Chondrocyte (in vitro differentiated cells): ENCODE measurements at regions not wholly inside any gene's neighbourhood (a gene's known extent, or its start where the extent isn't known, plus 50 kb on each side); places are given as distances from the start of the nearest gene placed in this dataset.

Experiments used
- DNase-seq: peaks from one replicate; pipeline ENCODE4 v3.0.0; 2021; ENCODE audit warnings: mixed read lengths, low spot score
- H3K27ac Mint-ChIP-seq: one replicate; pipeline ENCODE4 v1.8.0; 2021; ENCODE audit warnings: mild to moderate bottlenecking, moderate library complexity, mixed read lengths; ENCODE audit not compliant: unreplicated experiment
- H3K27me3 Mint-ChIP-seq: 2 replicates; pipeline ENCODE4 v1.8.0; 2021; ENCODE audit warnings: low read depth, mixed read lengths
- H3K36me3 Mint-ChIP-seq: 2 replicates; pipeline ENCODE4 v1.8.0; 2021; ENCODE audit warnings: low read depth, mixed read lengths
- H3K4me1 Mint-ChIP-seq: 2 replicates; pipeline ENCODE4 v1.8.0; 2021; ENCODE audit warnings: low read depth, mild to moderate bottlenecking, mixed read lengths
- H3K4me3 Mint-ChIP-seq: one replicate; pipeline ENCODE4 v1.8.0; 2021; ENCODE audit warnings: mild to moderate bottlenecking, moderate library complexity, mixed read lengths; ENCODE audit not compliant: unreplicated experiment
- H3K9me3 Mint-ChIP-seq: 2 replicates; pipeline ENCODE4 v1.8.0; 2021; ENCODE audit warnings: low read depth, mixed read lengths
- TF ChIP-seq, protein P1 (sequence below): fragments of 200-600 bp; sonication (generic); IDR thresholded peaks from 2 replicates; pipeline ENCODE4 v1.5.0; 2021; ENCODE audit warnings: antibody characterized with exemption, mild to moderate bottlenecking, moderate library complexity

GRCh38 chr16:64830653-64831052, 291.2 kb downstream of the CDH11 start:
- peaks cover 14% of the 10 kb centered on the region for H3K9me3 Mint-ChIP-seq
- no peak overlapping the region for H3K27ac Mint-ChIP-seq
- no peak for DNase-seq
- TF ChIP-seq, protein P1, sequence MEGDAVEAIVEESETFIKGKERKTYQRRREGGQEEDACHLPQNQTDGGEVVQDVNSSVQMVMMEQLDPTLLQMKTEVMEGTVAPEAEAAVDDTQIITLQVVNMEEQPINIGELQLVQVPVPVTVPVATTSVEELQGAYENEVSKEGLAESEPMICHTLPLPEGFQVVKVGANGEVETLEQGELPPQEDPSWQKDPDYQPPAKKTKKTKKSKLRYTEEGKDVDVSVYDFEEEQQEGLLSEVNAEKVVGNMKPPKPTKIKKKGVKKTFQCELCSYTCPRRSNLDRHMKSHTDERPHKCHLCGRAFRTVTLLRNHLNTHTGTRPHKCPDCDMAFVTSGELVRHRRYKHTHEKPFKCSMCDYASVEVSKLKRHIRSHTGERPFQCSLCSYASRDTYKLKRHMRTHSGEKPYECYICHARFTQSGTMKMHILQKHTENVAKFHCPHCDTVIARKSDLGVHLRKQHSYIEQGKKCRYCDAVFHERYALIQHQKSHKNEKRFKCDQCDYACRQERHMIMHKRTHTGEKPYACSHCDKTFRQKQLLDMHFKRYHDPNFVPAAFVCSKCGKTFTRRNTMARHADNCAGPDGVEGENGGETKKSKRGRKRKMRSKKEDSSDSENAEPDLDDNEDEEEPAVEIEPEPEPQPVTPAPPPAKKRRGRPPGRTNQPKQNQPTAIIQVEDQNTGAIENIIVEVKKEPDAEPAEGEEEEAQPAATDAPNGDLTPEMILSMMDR = no peak
- no peaks in the 10 kb centered on the region for H3K36me3 Mint-ChIP-seq
- H3K27me3 Mint-ChIP-seq = no peaks in the 10 kb centered on the region
- H3K4me3 Mint-ChIP-seq = no peak overlapping the region
- H3K4me1 Mint-ChIP-seq = peaks cover 32% of the 10 kb centered on the region

GRCh38 chr16:64829678-64830077, 292.2 kb downstream of the CDH11 start:
- no peak overlapping the region for H3K27ac Mint-ChIP-seq
- H3K4me3 Mint-ChIP-seq = no peak overlapping the region
- H3K9me3 Mint-ChIP-seq = peaks cover 23% of the 10 kb centered on the region
- H3K27me3 Mint-ChIP-seq = no peaks in the 10 kb centered on the region
- H3K4me1 Mint-ChIP-seq = peaks cover 36% of the 10 kb centered on the region
- no peaks in the 10 kb centered on the region for H3K36me3 Mint-ChIP-seq
- no peak for DNase-seq
- TF ChIP-seq, protein P1 = no peak

- peaks cover 3% of the 10 kb centered on the region for H3K36me3 Mint-ChIP-seq
- H3K4me1 Mint-ChIP-seq = peaks cover 59% of the 10 kb centered on the region
- peak overlapping the region; percentile 67 for H3K27ac Mint-ChIP-seq
- peaks cover 19% of the 10 kb centered on the region for H3K9me3 Mint-ChIP-seq
- no peaks in the 10 kb centered on the region for H3K27me3 Mint-ChIP-seq
- TF ChIP-seq, protein P1 = no peak
- no peak overlapping the region for H3K4me3 Mint-ChIP-seq
- DNase-seq = no peak
Observed at GRCh38 chr16:64826374-64826773, 295.5 kb downstream of the CDH11 start.

- Mint-ChIP-seq H3K4me3 (no peak overlapping the region), H3K4me1 (peaks cover 53% of the 10 kb centered on the region), H3K36me3 (peaks cover 3% of the 10 kb centered on the region), H3K27ac (no peak overlapping the region), H3K27me3 (no peaks in the 10 kb centered on the region), H3K9me3 (peaks cover 19% of the 10 kb centered on the region)
- no peak for DNase-seq
- TF ChIP-seq, protein P1 = no peak
Observed at GRCh38 chr16:64823481-64824075, 298.3 kb downstream of the CDH11 start.

GRCh38 chr16:64809876-64810629, 311.8 kb downstream of the CDH11 start:
- peaks cover 14% of the 10 kb centered on the region for H3K4me1 Mint-ChIP-seq

More at GRCh38 chr16:64809876-64810629, 311.8 kb downstream of the CDH11 start:
- TF ChIP-seq, protein P1 = no peak
- Mint-ChIP-seq H3K27ac (no peak overlapping the region), H3K36me3 (no peaks in the 10 kb centered on the region), H3K27me3 (no peaks in the 10 kb centered on the region), H3K9me3 (peaks cover 7% of the 10 kb centered on the region), H3K4me3 (no peak overlapping the region)
- no peak for DNase-seq
